ENCODE measurements at regions not wholly inside any gene's neighbourhood (a gene's known extent, or its start where the extent isn't known, plus 50 kb on each side); places are given as distances from the start of the nearest gene placed in this dataset.

GRCh38 chr4:112094330-112094729 lies 50.9 kb upstream of the FAM241A start:
- intact Hi-C loops (cut with DNase I) = loop anchor here in 1 of 2 donors (10.0 kb wide), 1 partner anchor 160 kb away; no protein-coding TSS in a partner anchor
- no peak for TF ChIP-seq POLR2A (IDR thresholded peaks at IDR 0.05)
- TF ChIP-seq CTCF (IDR thresholded peaks at IDR 0.05) = no peak
- Histone ChIP-seq H3K27me3 (no peaks in the 10 kb centered on the region), H3K27ac (no peak overlapping the region), H3K4me1 (no peaks in the 10 kb centered on the region), H3K36me3 (no peaks in the 10 kb centered on the region), H3K9me3 (no peaks in the 10 kb centered on the region), H3K4me3 (no peak overlapping the region)
- no peak for ATAC-seq
- 43% methylated on average over 1 of the region's 1 CpG for WGBS (ENCODE audit: insufficient coverage, low coverage, low lambda C conversion rate, missing lambda C conversion rate)
- no peak for DNase-seq

MicroRNA genes in the stretch of these regions (microRNA counts, 767-probe panel; counts per million panel counts)
- microRNA hsa-miR-297 = 237 counts per million

Small RNA genes in the stretch of these regions (microRNA-seq; reads per million reads assigned to microRNA genes)
- 0 reads per million in 2 donors for gene MIR297

Small RNA genes in the stretch of these regions (small RNA-seq; reads per million reads assigned to genes)
- gene MIR297 (0 reads per million in 2 experiments), gene RNU6-289P (0 reads per million in 2 experiments)

Measured in right lobe of liver (tissue), 6 donors.